Tibial artery (tissue), 4 donors: ENCODE measurements at regions not wholly inside any gene's neighbourhood (a gene's known extent, or its start where the extent isn't known, plus 50 kb on each side); places are given as distances from the start of the nearest gene placed in this dataset.

Experiments
- DNase-seq, 2 donors: peaks; one replicate each; pipeline ENCODE4 v3.0.0-alpha.2; 2019
- H3K27ac ChIP-seq, 2 donors: fragments of 200-600 bp; sonication (generic) in 1 of 2; 1 replicate in 1 of 2; 2 replicates in 1 of 2; pipeline ENCODE4 v1.5.1; 2018 to 2019; ENCODE audit warnings: mild to moderate bottlenecking in 1 of 2
- H3K27me3 ChIP-seq, 2 donors: fragments of 200-600 bp; sonication (generic) in 1 of 2; one replicate each; pipeline versions ENCODE4 v1.5.1 to v1.6.0; 2016 to 2019
- H3K36me3 ChIP-seq, 3 donors: fragments of 200-600 bp; sonication (generic) in 2 of 3; one replicate each; pipeline ENCODE4 v1.5.1; 2016 to 2019; ENCODE audit warnings: mild to moderate bottlenecking in 2 of 3
- H3K4me1 ChIP-seq, 4 donors: fragments of 200-600 bp; sonication (generic) in 2 of 4; 1 replicate in 3 of 4; 2 replicates in 1 of 4; pipeline ENCODE4 v1.5.1; 2016 to 2019
- H3K4me3 ChIP-seq, 2 donors: fragments of 200-600 bp; sonication (generic) in 1 of 2; 1 replicate in 1 of 2; 2 replicates in 1 of 2; pipeline ENCODE4 v1.5.1; 2018 to 2019; ENCODE audit warnings: mild to moderate bottlenecking in 2 of 2
- H3K9me3 ChIP-seq, 3 donors: fragments of 200-600 bp; sonication (generic) in 1 of 3; one replicate each; pipeline ENCODE4 v1.5.1; 2016 to 2019
- CTCF ChIP-seq, 2 experiments: fragments of 200-600 bp in 1 of 2; fragments of 450-650 bp in 1 of 2; IDR thresholded peaks; one replicate each; pipeline ENCODE4 v1.5.1; 2017 to 2019; ENCODE audit warnings: antibody characterized with exemption in 2 of 2, mild to moderate bottlenecking in 1 of 2, moderate library complexity in 1 of 2
- intact Hi-C: fragments of 100-400 bp; cut with DNase I; formaldehyde crosslinking; loops from one replicate; pipeline ENCODE4 v1.15.0; 2023; ENCODE audit warnings: low total_unique reads

GRCh38 chr2:453132-453531, 165.2 kb upstream of the ALKAL2 start:
- H3K27ac ChIP-seq, result no peak overlapping the region
- no peak for TF ChIP-seq CTCF (IDR thresholded peaks at IDR 0.05)
- H3K27me3 ChIP-seq, result peaks cover 0 to 10% of the 10 kb centered on the region in 2 donors
- H3K36me3 ChIP-seq, result no peaks in the 10 kb centered on the region
- intact Hi-C loops, result no loop called here
- H3K4me1 ChIP-seq, result peaks cover 0 to 6% (median 0%) of the 10 kb centered on the region in 4 donors
- no peak for DNase-seq
- no peak overlapping the region for H3K4me3 ChIP-seq
- no peaks in the 10 kb centered on the region for H3K9me3 ChIP-seq

GRCh38 chr2:451495-451894, 163.6 kb upstream of the ALKAL2 start:
- Histone ChIP-seq H3K27me3 (peaks cover 0 to 10% of the 10 kb centered on the region in 2 donors), H3K4me1 (peaks cover 0 to 6% (median 0%) of the 10 kb centered on the region in 4 donors), H3K9me3 (no peaks in the 10 kb centered on the region), H3K36me3 (no peaks in the 10 kb centered on the region), H3K4me3 (no peak overlapping the region), H3K27ac (no peak overlapping the region)
- intact Hi-C loops, result no loop called here
- no peak for DNase-seq
- no peak for TF ChIP-seq CTCF (IDR thresholded peaks at IDR 0.05)

GRCh38 chr2:449246-450067, 161.6 kb upstream of the ALKAL2 start:
- no peak overlapping the region for H3K27ac ChIP-seq
- intact Hi-C loops, result no loop called here
- no peaks in the 10 kb centered on the region for H3K9me3 ChIP-seq
- H3K36me3 ChIP-seq, result no peaks in the 10 kb centered on the region
- DNase-seq, result no peak
- peaks cover 0 to 8% of the 10 kb centered on the region in 2 donors for H3K27me3 ChIP-seq
- H3K4me3 ChIP-seq, result no peak overlapping the region
- no peak for TF ChIP-seq CTCF (IDR thresholded peaks at IDR 0.05)
- peaks cover 0 to 6% (median 0%) of the 10 kb centered on the region in 4 donors for H3K4me1 ChIP-seq

- no peak overlapping the region for H3K27ac ChIP-seq
- no peak for DNase-seq
- no peaks in the 10 kb centered on the region for H3K36me3 ChIP-seq
- H3K4me3 ChIP-seq, result no peak overlapping the region
- H3K4me1 ChIP-seq, result peaks cover 0 to 6% (median 0%) of the 10 kb centered on the region in 4 donors
- no peaks in the 10 kb centered on the region for H3K9me3 ChIP-seq
- intact Hi-C loops, result no loop called here
- peaks cover 0 to 5% of the 10 kb centered on the region in 2 donors for H3K27me3 ChIP-seq
- TF ChIP-seq CTCF (IDR thresholded peaks at IDR 0.05), result no peak
Observed at GRCh38 chr2:447902-448665, 160.2 kb upstream of the ALKAL2 start.

DNA sequence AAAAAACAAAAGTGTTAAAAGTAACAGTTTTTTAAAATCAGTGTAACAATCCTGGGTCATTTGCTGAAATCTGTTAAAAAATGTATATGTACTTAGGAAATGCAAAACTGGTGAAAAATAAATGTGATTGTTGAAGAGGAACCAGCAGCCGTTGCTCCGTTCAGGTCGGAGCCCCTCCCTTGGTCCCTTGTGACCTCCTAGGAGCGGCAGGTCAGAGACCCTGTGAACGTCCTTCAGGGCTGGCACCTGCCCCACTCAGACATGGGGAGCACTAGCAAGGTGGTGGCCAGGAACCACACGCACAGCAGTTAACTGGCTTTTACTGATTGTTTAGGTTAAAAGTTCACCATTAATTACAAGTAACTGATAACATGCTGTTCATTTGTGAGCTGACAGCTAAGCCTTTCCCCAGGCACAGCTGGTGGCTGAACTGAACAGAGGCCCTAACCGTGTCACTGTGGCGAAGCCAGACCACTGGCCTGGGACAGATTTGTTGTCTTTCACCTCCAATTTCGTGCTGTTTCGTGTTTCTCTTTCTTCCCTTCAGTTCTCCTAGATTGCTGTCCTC, 159.2 kb upstream of the ALKAL2 start:
- Histone ChIP-seq H3K27ac (no peak overlapping the region), H3K4me3 (no peak overlapping the region), H3K9me3 (no peaks in the 10 kb centered on the region), H3K4me1 (peaks cover 0 to 6% (median 0%) of the 10 kb centered on the region in 4 donors), H3K36me3 (no peaks in the 10 kb centered on the region), H3K27me3 (no peaks in the 10 kb centered on the region)
- intact Hi-C loops, result no loop called here
- no peak for TF ChIP-seq CTCF (IDR thresholded peaks at IDR 0.05)
- no peak for DNase-seq
